BLaER1 treated with 17β-estradiol and CSF1 and Interleukin-3, amounts not matched to agents 10 nM and 100 nM (cell line): ENCODE measurements at regions not wholly inside any gene's neighbourhood (a gene's known extent, or its start where the extent isn't known, plus 50 kb on each side); places are given as distances from the start of the nearest gene placed in this dataset.

Experiments
- H3K27ac ChIP-seq, 11 experiments: shearing (Covaris generic); formaldehyde crosslinking; 2 replicates each; pipeline ENCODE4 v1.8.1; 2022
- H3K27me3 ChIP-seq, 11 experiments: shearing (Covaris generic); formaldehyde crosslinking; 2 replicates each; pipeline ENCODE4 v1.8.1; 2022
- H3K36me3 ChIP-seq, 11 experiments: shearing (Covaris generic); formaldehyde crosslinking; 2 replicates each; pipeline ENCODE4 v1.8.1; 2022
- H3K4me1 ChIP-seq, 10 experiments: shearing (Covaris generic); formaldehyde crosslinking; 2 replicates each; pipeline ENCODE4 v1.8.1; 2022
- H3K4me2 ChIP-seq, 11 experiments: shearing (Covaris generic); formaldehyde crosslinking; 2 replicates each; pipeline ENCODE4 v1.8.1; 2022
- H3K4me3 ChIP-seq, 10 experiments: shearing (Covaris generic); formaldehyde crosslinking; 2 replicates each; pipeline ENCODE4 v1.8.1; 2022
- H3K9ac ChIP-seq, 11 experiments: shearing (Covaris generic); formaldehyde crosslinking; 2 replicates each; pipeline ENCODE4 v1.8.1; 2022
- H3K9me3 ChIP-seq, 11 experiments: shearing (Covaris generic); formaldehyde crosslinking; replicated peaks in 1 of 11; 2 replicates each; pipeline ENCODE4 v1.8.1; 2022
- H4K20me1 ChIP-seq, 11 experiments: shearing (Covaris generic); formaldehyde crosslinking; 2 replicates each; pipeline ENCODE4 v1.8.1; 2022
- Cebpa-rat ChIP-seq, 11 experiments: shearing (Covaris generic); IDR thresholded peaks; 2 replicates each; pipeline ENCODE4 v1.8.1; 2022

DNA sequence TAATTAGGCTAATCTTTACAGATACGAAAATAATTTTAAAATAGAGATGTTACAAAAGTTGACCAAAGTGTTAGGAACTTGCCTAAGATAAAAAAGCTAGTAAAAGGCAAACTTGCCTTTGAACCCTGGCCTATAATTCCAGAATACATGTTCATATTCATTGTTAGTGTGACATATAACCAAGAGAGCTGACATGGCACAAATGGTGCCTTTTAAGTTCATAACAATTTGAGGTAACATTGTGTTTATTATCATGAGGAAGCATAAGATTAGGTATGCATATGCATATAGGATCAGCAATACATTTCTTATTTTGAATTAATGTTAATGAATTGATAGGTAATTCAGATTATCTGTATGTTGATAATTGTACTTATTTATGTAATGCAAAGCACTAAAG lies 1537.9 kb upstream of the PRR20A start:
- Histone ChIP-seq H3K4me2 (no peak overlapping the region), H3K27me3 (no peaks in the 10 kb centered on the region), H3K9ac (no peak overlapping the region), H3K36me3 (no peaks in the 10 kb centered on the region), H4K20me1 (no peaks in the 10 kb centered on the region), H3K4me3 (no peak overlapping the region), H3K4me1 (no peaks in the 10 kb centered on the region), H3K27ac (no peak overlapping the region), H3K9me3 (no peaks in the 10 kb centered on the region; a peak in 1 of 22 replicates)
- no peak for TF ChIP-seq Cebpa-rat (IDR thresholded peaks at IDR 0.05)

GRCh38 chr13:55606045-55606665 lies 1534.6 kb upstream of the PRR20A start:
- Histone ChIP-seq H3K9me3 (no peaks in the 10 kb centered on the region; a peak in 1 of 22 replicates), H3K27me3 (no peaks in the 10 kb centered on the region), H3K9ac (no peak overlapping the region), H3K4me2 (no peak overlapping the region), H4K20me1 (no peaks in the 10 kb centered on the region), H3K4me1 (no peaks in the 10 kb centered on the region), H3K27ac (no peak overlapping the region), H3K4me3 (no peak overlapping the region), H3K36me3 (no peaks in the 10 kb centered on the region)
- TF ChIP-seq Cebpa-rat (IDR thresholded peaks at IDR 0.05), result no peak

- Histone ChIP-seq H3K36me3 (no peaks in the 10 kb centered on the region), H3K27me3 (no peaks in the 10 kb centered on the region), H3K4me3 (no peak overlapping the region), H3K27ac (no peak overlapping the region), H4K20me1 (no peaks in the 10 kb centered on the region), H3K9ac (no peak overlapping the region), H3K9me3 (no peaks in the 10 kb centered on the region), H3K4me1 (peaks cover 0 to 7% (median 0%) of the 10 kb centered on the region in 10 experiments; a peak in 3 of 20 replicates), H3K4me2 (peak overlapping the region in 3 of 11 experiments; percentile 4 to 30 (median 18); a peak in 1 of 22 replicates)
- no peak for TF ChIP-seq Cebpa-rat (IDR thresholded peaks at IDR 0.05)
Measured at GRCh38 chr13:55613429-55614187, 1527.1 kb upstream of the PRR20A start.

DNA sequence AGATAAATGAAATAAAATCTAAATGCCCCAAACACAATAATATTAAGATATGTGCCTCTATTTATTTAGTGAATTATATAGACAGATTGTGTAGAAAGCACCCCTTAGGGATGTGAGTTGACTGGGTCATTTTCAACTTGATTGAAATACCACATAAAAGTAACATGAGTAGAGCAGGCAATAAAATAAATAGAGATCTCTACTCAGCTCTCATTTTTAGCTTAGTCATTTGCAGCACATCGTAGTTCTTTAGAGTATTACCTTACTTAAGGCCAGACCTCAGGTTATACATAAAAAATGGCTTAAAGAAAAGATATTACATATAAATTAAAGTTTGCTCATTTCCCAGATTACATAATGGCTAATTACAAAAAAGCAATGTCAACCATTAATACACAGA lies 1525.6 kb upstream of the PRR20A start:
- Histone ChIP-seq H3K4me3 (no peak overlapping the region), H3K36me3 (no peaks in the 10 kb centered on the region), H3K4me2 (no peak overlapping the region), H3K9ac (no peak overlapping the region), H3K27me3 (no peaks in the 10 kb centered on the region), H3K4me1 (peaks cover 0 to 7% (median 0%) of the 10 kb centered on the region in 10 experiments; a peak in 3 of 20 replicates), H3K9me3 (no peaks in the 10 kb centered on the region), H4K20me1 (no peaks in the 10 kb centered on the region), H3K27ac (no peak overlapping the region)
- TF ChIP-seq Cebpa-rat (IDR thresholded peaks at IDR 0.05), result no peak

DNA sequence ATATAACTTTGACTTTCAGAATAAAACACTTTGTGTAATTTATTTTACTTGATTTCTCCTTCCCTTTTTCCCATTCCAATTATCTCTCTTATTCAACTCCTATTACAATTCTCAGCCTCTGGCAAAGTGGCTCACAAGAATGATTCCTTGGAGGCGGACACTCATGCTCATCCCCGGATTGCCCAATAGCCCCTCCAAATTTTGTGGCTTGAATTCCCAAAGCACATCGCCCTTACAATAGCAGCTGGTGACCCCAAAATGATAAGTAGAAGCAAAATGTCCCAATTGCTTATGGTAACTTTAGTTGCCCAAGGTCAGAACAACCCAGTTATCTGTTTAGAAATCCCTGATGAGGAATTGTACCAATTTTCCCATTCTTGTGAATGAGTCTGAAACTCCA lies 1523.5 kb upstream of the PRR20A start:
- peaks cover 0 to 7% (median 0%) of the 10 kb centered on the region in 10 experiments; a peak in 3 of 20 replicates for H3K4me1 ChIP-seq
- TF ChIP-seq Cebpa-rat (IDR thresholded peaks at IDR 0.05), result no peak
- H4K20me1 ChIP-seq, result no peaks in the 10 kb centered on the region
- no peak overlapping the region for H3K27ac ChIP-seq
- no peaks in the 10 kb centered on the region for H3K27me3 ChIP-seq
- H3K9me3 ChIP-seq, result no peaks in the 10 kb centered on the region
- no peak overlapping the region for H3K4me3 ChIP-seq
- H3K9ac ChIP-seq, result no peak overlapping the region
- no peak overlapping the region for H3K4me2 ChIP-seq
- H3K36me3 ChIP-seq, result no peaks in the 10 kb centered on the region

DNA sequence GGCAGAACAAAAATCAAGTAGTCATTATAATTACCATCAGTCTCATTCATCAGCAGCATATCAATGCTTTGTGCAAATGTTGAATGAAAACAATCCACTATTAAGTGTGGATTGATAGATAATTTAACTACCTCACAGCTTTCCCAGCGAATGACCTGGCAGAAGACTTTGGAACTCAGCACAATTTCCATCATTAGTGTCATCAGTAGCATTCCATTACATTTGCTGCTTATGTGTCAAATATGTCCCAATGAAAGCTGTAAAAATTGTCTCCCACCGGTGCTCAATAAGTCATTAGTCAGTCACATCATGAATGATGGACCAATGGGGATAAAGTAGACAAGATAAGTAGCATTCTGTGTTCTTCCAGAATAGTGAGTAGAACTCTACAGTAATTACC lies 1513.5 kb upstream of the PRR20A start:
- peaks cover 0 to 12% (median 0%) of the 10 kb centered on the region in 11 experiments; a peak in 4 of 22 replicates for H3K9me3 ChIP-seq
- no peak overlapping the region for H3K4me3 ChIP-seq
- H3K9ac ChIP-seq, result no peak overlapping the region
- no peak overlapping the region for H3K4me2 ChIP-seq
- H3K4me1 ChIP-seq, result no peaks in the 10 kb centered on the region
- H3K27ac ChIP-seq, result no peak overlapping the region
- H3K36me3 ChIP-seq, result no peaks in the 10 kb centered on the region
- no peak for TF ChIP-seq Cebpa-rat (IDR thresholded peaks at IDR 0.05)
- H3K27me3 ChIP-seq, result no peaks in the 10 kb centered on the region
- no peaks in the 10 kb centered on the region for H4K20me1 ChIP-seq

DNA sequence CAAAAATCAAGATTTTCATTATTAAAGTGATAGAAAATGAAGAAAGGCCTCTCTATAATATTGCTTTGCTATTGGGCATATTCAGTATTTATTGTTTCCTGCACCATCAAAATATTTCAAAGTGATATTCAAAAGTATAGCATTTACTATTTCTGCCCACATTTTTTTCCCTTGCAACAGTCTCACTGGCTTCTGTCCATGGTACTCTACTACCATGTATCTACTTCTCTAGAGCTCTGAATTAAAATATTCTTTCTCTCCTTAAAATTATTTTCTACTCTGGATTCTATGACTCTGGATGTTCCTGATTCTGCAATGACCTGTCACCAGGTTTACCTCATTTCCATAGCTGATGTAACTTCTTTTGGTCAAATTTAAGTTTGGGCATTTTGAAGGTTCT lies 1508.3 kb upstream of the PRR20A start:
- Histone ChIP-seq H3K9ac (no peak overlapping the region), H3K27ac (no peak overlapping the region), H4K20me1 (no peaks in the 10 kb centered on the region), H3K4me3 (no peak overlapping the region), H3K36me3 (no peaks in the 10 kb centered on the region), H3K9me3 (peaks cover 9 to 16% (median 13%) of the 10 kb centered on the region in 11 experiments; a peak in 20 of 22 replicates), H3K27me3 (no peaks in the 10 kb centered on the region), H3K4me2 (no peak overlapping the region), H3K4me1 (no peaks in the 10 kb centered on the region)
- no peak for TF ChIP-seq Cebpa-rat (IDR thresholded peaks at IDR 0.05)

- Histone ChIP-seq H3K4me1 (no peaks in the 10 kb centered on the region), H3K27ac (no peak overlapping the region), H3K36me3 (no peaks in the 10 kb centered on the region), H3K4me2 (no peak overlapping the region), H3K4me3 (no peak overlapping the region), H3K27me3 (no peaks in the 10 kb centered on the region), H3K9me3 (no peaks in the 10 kb centered on the region), H4K20me1 (no peaks in the 10 kb centered on the region), H3K9ac (no peak overlapping the region)
- TF ChIP-seq Cebpa-rat (IDR thresholded peaks at IDR 0.05), result no peak
Measured at GRCh38 chr13:55649485-55649884, 1491.2 kb upstream of the PRR20A start.

DNA sequence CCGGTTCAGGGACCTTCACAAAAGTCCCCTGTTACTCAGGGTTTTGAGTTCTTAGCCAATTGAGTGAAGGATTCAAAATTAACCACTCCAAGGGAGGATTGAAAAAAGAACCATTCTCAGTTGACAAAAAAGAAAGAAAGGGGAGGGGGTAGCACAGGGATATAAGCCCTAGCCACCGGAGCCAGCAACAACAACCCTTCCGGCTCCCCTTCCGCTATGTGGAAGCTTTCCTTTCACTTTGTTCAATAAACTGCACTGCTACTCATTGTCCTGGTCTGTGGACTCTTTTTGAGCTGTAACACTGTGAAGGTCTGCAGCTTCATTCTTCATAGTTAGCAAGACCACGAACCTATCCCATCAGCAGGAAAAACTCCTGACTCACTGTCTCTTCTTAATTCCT lies 1488.1 kb upstream of the PRR20A start:
- Histone ChIP-seq H3K27me3 (no peaks in the 10 kb centered on the region), H3K4me2 (no peak overlapping the region), H3K27ac (no peak overlapping the region)

DNA sequence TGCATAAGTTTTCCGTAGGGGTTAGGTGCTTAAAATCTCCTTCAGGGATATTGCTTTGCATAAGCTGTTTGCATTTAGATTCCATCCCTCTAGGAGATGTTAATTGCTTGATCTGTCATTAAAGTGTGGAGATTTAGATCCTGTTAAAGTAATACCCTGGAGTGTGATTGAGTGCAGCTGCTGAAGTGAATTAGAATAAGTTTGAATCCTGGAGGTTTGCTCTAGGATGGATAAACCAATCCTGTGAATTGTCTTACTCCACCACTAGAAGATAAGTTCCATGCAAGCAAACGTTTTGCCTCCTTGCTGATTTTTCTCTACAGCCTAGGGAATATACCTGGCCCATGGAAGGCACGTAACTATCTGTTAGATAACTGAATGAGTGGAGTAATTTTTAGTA lies 1487.2 kb upstream of the PRR20A start:
- Histone ChIP-seq H3K27ac (no peak overlapping the region), H3K27me3 (no peaks in the 10 kb centered on the region), H3K9ac (no peak overlapping the region), H3K9me3 (no peaks in the 10 kb centered on the region), H3K4me3 (no peak overlapping the region), H4K20me1 (no peaks in the 10 kb centered on the region), H3K4me1 (no peaks in the 10 kb centered on the region), H3K4me2 (no peak overlapping the region), H3K36me3 (no peaks in the 10 kb centered on the region)
- TF ChIP-seq Cebpa-rat (IDR thresholded peaks at IDR 0.05), result no peak

More for the DNA sequence above, 1488.1 kb upstream of the PRR20A start:
- Histone ChIP-seq H3K9ac (no peak overlapping the region), H3K9me3 (no peaks in the 10 kb centered on the region), H4K20me1 (no peaks in the 10 kb centered on the region), H3K4me1 (no peaks in the 10 kb centered on the region), H3K36me3 (no peaks in the 10 kb centered on the region), H3K4me3 (no peak overlapping the region)
- no peak for TF ChIP-seq Cebpa-rat (IDR thresholded peaks at IDR 0.05)
